HG03060 (cell line): ENCODE measurements at regions not wholly inside any gene's neighbourhood (a gene's known extent, or its start where the extent isn't known, plus 50 kb on each side); places are given as distances from the start of the nearest gene placed in this dataset.

Experiments used
- ATAC-seq: cut with Tn5 transposase; IDR thresholded peaks from one replicate; pipeline ENCODE4 v1.9.1; 2021; ENCODE audit warnings: low read depth, moderate number of reproducible peaks; ENCODE audit not compliant: unreplicated experiment

GRCh38 chr13:33508060-33508459, 222.5 kb upstream of the STARD13 start:
- no peak for ATAC-seq

GRCh38 chr13:33509642-33510229, 224.2 kb upstream of the STARD13 start:
- no peak for ATAC-seq

- ATAC-seq: no peak
Measured at GRCh38 chr13:33510350-33510970, 224.9 kb upstream of the STARD13 start.

- no peak for ATAC-seq
Measured at GRCh38 chr13:33512880-33513554, 227.5 kb upstream of the STARD13 start.

- ATAC-seq: no peak
Measured at GRCh38 chr13:33514362-33514761, 228.8 kb upstream of the STARD13 start.

GRCh38 chr13:33515146-33515545, 229.6 kb upstream of the STARD13 start:
- no peak for ATAC-seq

GRCh38 chr13:33518452-33518851, 232.9 kb upstream of the STARD13 start:
- no peak for ATAC-seq

GRCh38 chr13:33519561-33520467, 234.3 kb upstream of the STARD13 start:
- ATAC-seq: no peak

GRCh38 chr13:33520468-33520839, 234.9 kb upstream of the STARD13 start:
- ATAC-seq: no peak

GRCh38 chr13:33524086-33524485, 238.5 kb upstream of the STARD13 start:
- no peak for ATAC-seq

GRCh38 chr13:33525763-33526162, 240.2 kb upstream of the STARD13 start:
- ATAC-seq: no peak

GRCh38 chr13:33526718-33527117, 241.2 kb upstream of the STARD13 start:
- ATAC-seq: no peak

- ATAC-seq: no peak
Measured at GRCh38 chr13:33528896-33529295, 243.3 kb upstream of the STARD13 start.

- ATAC-seq: no peak
Measured at GRCh38 chr13:33531484-33531883, 245.9 kb upstream of the STARD13 start.

- no peak for ATAC-seq
Measured at GRCh38 chr13:33535061-33535460, 249.5 kb upstream of the STARD13 start.

- no peak for ATAC-seq
Measured at GRCh38 chr13:33536601-33537000, 251.0 kb upstream of the STARD13 start.

GRCh38 chr13:33537026-33537425, 251.5 kb upstream of the STARD13 start:
- ATAC-seq: no peak

GRCh38 chr13:33537676-33538075, 252.1 kb upstream of the STARD13 start:
- ATAC-seq: no peak

GRCh38 chr13:33541456-33541855, 255.9 kb upstream of the STARD13 start:
- ATAC-seq: no peak

- ATAC-seq: no peak
Measured at GRCh38 chr13:33541962-33542308, 256.4 kb upstream of the STARD13 start.
